ENCODE measurements at regions not wholly inside any gene's neighbourhood (a gene's known extent, or its start where the extent isn't known, plus 50 kb on each side); places are given as distances from the start of the nearest gene placed in this dataset.

- POLR2A ChIA-PET (ENCODE audit: low non-redundant PET), result no interaction called here
- Histone ChIP-seq H3K27ac (ENCODE audit: low read depth, low read length, poor library complexity, severe bottlenecking) (no peak overlapping the region), H3K4me1 (ENCODE audit: insufficient read depth, low read length, poor library complexity, severe bottlenecking) (no peaks in the 10 kb centered on the region), H3K27me3 (replicated peaks; ENCODE audit: insufficient read depth, low read depth, low read length, poor library complexity) (no peaks in the 10 kb centered on the region), H3K4me3 (ENCODE audit: low read depth, low read length, poor library complexity, severe bottlenecking) (no peak overlapping the region), H3K36me3 (ENCODE audit: insufficient read depth, low read length, poor library complexity, severe bottlenecking) (no peaks in the 10 kb centered on the region), H3K9me3 (ENCODE audit: low read depth, low read length, poor library complexity, severe bottlenecking) (no peaks in the 10 kb centered on the region)
- TF ChIP-seq CTCF (conservative IDR thresholded peaks at IDR 0.05; ENCODE audit: low read depth, low read length), result no peak
- TF ChIP-seq EZH2 (IDR thresholded peaks at IDR 0.05; ENCODE audit: borderline replicate concordance, low read depth, low read length, poor library complexity, severe bottlenecking), result no peak
- CTCF ChIA-PET, result no interaction called here
- DNase-seq (ENCODE audit: low spot score), result no peak
- intact Hi-C loops (cut with micrococcal nuclease; ENCODE audit: unreplicated experiment), result no loop called here
- BruUV-seq (replicated peaks), result no TSS peak
These were observed 154.4 kb upstream of the MKLN1 start for GRCh38 chr7:131173145-131173890.

- no peak overlapping the region for H3K4me3 ChIP-seq (ENCODE audit: low read depth, low read length, poor library complexity, severe bottlenecking)
- no peaks in the 10 kb centered on the region for H3K36me3 ChIP-seq (ENCODE audit: insufficient read depth, low read length, poor library complexity, severe bottlenecking)
- TF ChIP-seq CTCF (conservative IDR thresholded peaks at IDR 0.05; ENCODE audit: low read depth, low read length) (no peak), EZH2 (IDR thresholded peaks at IDR 0.05; ENCODE audit: borderline replicate concordance, low read depth, low read length, poor library complexity, severe bottlenecking) (no peak)
- no peaks in the 10 kb centered on the region for H3K4me1 ChIP-seq (ENCODE audit: insufficient read depth, low read length, poor library complexity, severe bottlenecking)
- CTCF ChIA-PET, result no interaction called here
- H3K27ac ChIP-seq (ENCODE audit: low read depth, low read length, poor library complexity, severe bottlenecking), result no peak overlapping the region
- H3K27me3 ChIP-seq (replicated peaks; ENCODE audit: insufficient read depth, low read depth, low read length, poor library complexity), result no peaks in the 10 kb centered on the region
- intact Hi-C loops (cut with micrococcal nuclease; ENCODE audit: unreplicated experiment), result no loop called here
- DNase-seq (ENCODE audit: low spot score), result no peak
- POLR2A ChIA-PET (ENCODE audit: low non-redundant PET), result no interaction called here
- no peaks in the 10 kb centered on the region for H3K9me3 ChIP-seq (ENCODE audit: low read depth, low read length, poor library complexity, severe bottlenecking)
- BruUV-seq (replicated peaks), result no TSS peak
These were observed 153.3 kb upstream of the MKLN1 start for GRCh38 chr7:131174391-131174790.

GRCh38 chr7:131174855-131175254 lies 152.8 kb upstream of the MKLN1 start:
- ChIA-PET POLR2A (ENCODE audit: low non-redundant PET) (no interaction called here), CTCF (no interaction called here)
- DNase-seq (ENCODE audit: low spot score), result no peak
- Histone ChIP-seq H3K4me3 (ENCODE audit: low read depth, low read length, poor library complexity, severe bottlenecking) (no peak overlapping the region), H3K27me3 (replicated peaks; ENCODE audit: insufficient read depth, low read depth, low read length, poor library complexity) (no peaks in the 10 kb centered on the region), H3K36me3 (ENCODE audit: insufficient read depth, low read length, poor library complexity, severe bottlenecking) (no peaks in the 10 kb centered on the region), H3K27ac (ENCODE audit: low read depth, low read length, poor library complexity, severe bottlenecking) (no peak overlapping the region), H3K4me1 (ENCODE audit: insufficient read depth, low read length, poor library complexity, severe bottlenecking) (no peaks in the 10 kb centered on the region), H3K9me3 (ENCODE audit: low read depth, low read length, poor library complexity, severe bottlenecking) (no peaks in the 10 kb centered on the region)
- intact Hi-C loops (cut with micrococcal nuclease; ENCODE audit: unreplicated experiment), result no loop called here
- TF ChIP-seq CTCF (conservative IDR thresholded peaks at IDR 0.05; ENCODE audit: low read depth, low read length), result no peak
- TF ChIP-seq EZH2 (IDR thresholded peaks at IDR 0.05; ENCODE audit: borderline replicate concordance, low read depth, low read length, poor library complexity, severe bottlenecking), result no peak
- no TSS peak for BruUV-seq (replicated peaks)

Data from A673 (cell line).